ENCODE measurements at regions not wholly inside any gene's neighbourhood (a gene's known extent, or its start where the extent isn't known, plus 50 kb on each side); places are given as distances from the start of the nearest gene placed in this dataset.
A peak's percentile ranks its signal among the peaks of the same experiment; 100 is the strongest.

GRCh38 chr2:138974651-138975050 lies 194.5 kb upstream of the NXPH2 start:
- no peak for ATAC-seq
- DNase-seq (ENCODE audit: low spot score): no peak

- ATAC-seq (no peak), DNase-seq (ENCODE audit: low spot score) (no peak)
Observed at GRCh38 chr2:138964418-138964817, 184.2 kb upstream of the NXPH2 start.

- no peak for ATAC-seq
Observed at GRCh38 chr2:138962686-138963085, 182.5 kb upstream of the NXPH2 start.

GRCh38 chr2:138960191-138960590 lies 180.0 kb upstream of the NXPH2 start:
- ATAC-seq: no peak
- DNase-seq (ENCODE audit: low spot score): no peak

More at GRCh38 chr2:138962686-138963085, 182.5 kb upstream of the NXPH2 start:
- no peak for DNase-seq (ENCODE audit: low spot score)

GRCh38 chr2:138959031-138959430 lies 178.8 kb upstream of the NXPH2 start:
- ATAC-seq (no peak), DNase-seq (ENCODE audit: low spot score) (no peak)

- DNase-seq (ENCODE audit: low spot score): no peak
- ATAC-seq: no peak
Observed at GRCh38 chr2:138956116-138956515, 175.9 kb upstream of the NXPH2 start.

- no peak for ATAC-seq
- DNase-seq (ENCODE audit: low spot score): no peak
Observed at GRCh38 chr2:138950486-138950885, 170.3 kb upstream of the NXPH2 start.

- no peak for ATAC-seq
Observed at GRCh38 chr2:138949517-138949916, 169.3 kb upstream of the NXPH2 start.

GRCh38 chr2:138948070-138948539 lies 167.9 kb upstream of the NXPH2 start:
- no peak for ATAC-seq

More at GRCh38 chr2:138949517-138949916, 169.3 kb upstream of the NXPH2 start:
- DNase-seq (ENCODE audit: low spot score): no peak

GRCh38 chr2:138943470-138943869 lies 163.3 kb upstream of the NXPH2 start:
- ATAC-seq (no peak), DNase-seq (ENCODE audit: low spot score) (no peak)

More at GRCh38 chr2:138948070-138948539, 167.9 kb upstream of the NXPH2 start:
- DNase-seq (ENCODE audit: low spot score): no peak

- DNase-seq (ENCODE audit: low spot score) (no peak), ATAC-seq (no peak)
Observed at GRCh38 chr2:138942466-138942865, 162.3 kb upstream of the NXPH2 start.

GRCh38 chr2:138931284-138932256 lies 151.4 kb upstream of the NXPH2 start:
- ATAC-seq: no peak
- DNase-seq (ENCODE audit: low spot score): no peak

- no peak for ATAC-seq
- DNase-seq (ENCODE audit: low spot score): no peak
Observed at GRCh38 chr2:138930571-138930970, 150.4 kb upstream of the NXPH2 start.

- DNase-seq (ENCODE audit: low spot score) (no peak), ATAC-seq (no peak)
Observed at GRCh38 chr2:138928374-138929021, 148.3 kb upstream of the NXPH2 start.

GRCh38 chr2:138922973-138923563 lies 142.9 kb upstream of the NXPH2 start:
- DNase-seq (ENCODE audit: low spot score) (no peak), ATAC-seq (no peak)

- ATAC-seq: peak; percentile 81
- no peak for DNase-seq (ENCODE audit: low spot score)
Observed at GRCh38 chr2:138919120-138919747, 139.0 kb upstream of the NXPH2 start.

GRCh38 chr2:138910427-138910826 lies 130.2 kb upstream of the NXPH2 start:
- ATAC-seq (no peak), DNase-seq (ENCODE audit: low spot score) (no peak)

- ATAC-seq (no peak), DNase-seq (ENCODE audit: low spot score) (no peak)
Observed at GRCh38 chr2:138906549-138906948, 126.4 kb upstream of the NXPH2 start.

GRCh38 chr2:138902239-138902871 lies 122.2 kb upstream of the NXPH2 start:
- ATAC-seq (no peak), DNase-seq (ENCODE audit: low spot score) (no peak)

- ATAC-seq (no peak), DNase-seq (ENCODE audit: low spot score) (no peak)
Observed at GRCh38 chr2:138901530-138901929, 121.3 kb upstream of the NXPH2 start.

- DNase-seq (ENCODE audit: low spot score): no peak
- no peak for ATAC-seq
Observed at GRCh38 chr2:138898855-138899254, 118.7 kb upstream of the NXPH2 start.

All from left lobe of liver (tissue), 2 donors.